ENCODE measurements at regions not wholly inside any gene's neighbourhood (a gene's known extent, or its start where the extent isn't known, plus 50 kb on each side); places are given as distances from the start of the nearest gene placed in this dataset.

- no peak for TF ChIP-seq ZFP3 (CRISPR knock-in tag; IDR thresholded peaks at IDR 0.05)
- no peak for TF ChIP-seq BACH2 (CRISPR knock-in tag; IDR thresholded peaks at IDR 0.05; ENCODE audit: borderline replicate concordance)
- no peak for TF ChIP-seq TCF4 (CRISPR knock-in tag; IDR thresholded peaks at IDR 0.05; ENCODE audit: borderline replicate concordance)
- TF ChIP-seq SNAI2 (CRISPR knock-in tag; IDR thresholded peaks at IDR 0.05) = no peak
- no peak for TF ChIP-seq ARNTL (CRISPR knock-in tag; IDR thresholded peaks at IDR 0.05; ENCODE audit: borderline replicate concordance, low read depth)
- no peak for TF ChIP-seq ESRRG (CRISPR knock-in tag; IDR thresholded peaks at IDR 0.05)
These were observed 400.0 kb upstream of the PKN2 start for GRCh38 chr1:88284066-88284465.
